Smooth muscle cell (in vitro differentiated cells): ENCODE measurements at regions not wholly inside any gene's neighbourhood (a gene's known extent, or its start where the extent isn't known, plus 50 kb on each side); places are given as distances from the start of the nearest gene placed in this dataset.

ENCODE experiments used
- DNase-seq: peaks from one replicate; lab custom pipeline; 2025; ENCODE audit not compliant: unreplicated experiment; lab: John Stamatoyannopoulos, UW
- H2AFZ ChIP-seq: fragments of 200-600 bp; sonication (generic); 2 replicates; pipeline ENCODE4 v1.6.0; 2016; ENCODE audit warnings: antibody characterized with exemption, low read depth, mild to moderate bottlenecking
- H3F3A ChIP-seq: fragments of 200-600 bp; sonication (generic); 2 replicates; pipeline ENCODE4 v1.6.0; 2017; ENCODE audit warnings: antibody characterized with exemption, low read depth
- H3K27ac ChIP-seq: fragments of 200-600 bp; sonication (generic); 2 replicates; pipeline ENCODE4 v1.5.1; 2016; ENCODE audit warnings: low read depth, mild to moderate bottlenecking
- H3K27me3 ChIP-seq: fragments of 200-600 bp; sonication (generic); 2 replicates; pipeline ENCODE4 v1.6.1; 2016; ENCODE audit warnings: low read depth, mild to moderate bottlenecking
- H3K36me3 ChIP-seq: fragments of 200-600 bp; sonication (generic); 2 replicates; pipeline ENCODE4 v1.5.1; 2016; ENCODE audit warnings: low read depth
- H3K4me1 ChIP-seq: fragments of 200-600 bp; sonication (generic); 2 replicates; pipeline ENCODE4 v1.5.1; 2016; ENCODE audit warnings: low read depth
- H3K4me2 ChIP-seq: fragments of 200-600 bp; sonication (generic); 2 replicates; pipeline ENCODE4 v1.6.0; 2016; ENCODE audit warnings: mild to moderate bottlenecking
- H3K4me3 ChIP-seq: fragments of 200-600 bp; sonication (generic); 2 replicates; pipeline ENCODE4 v1.5.1; 2016; ENCODE audit warnings: mild to moderate bottlenecking
- H3K79me2 ChIP-seq: fragments of 200-600 bp; sonication (generic); 2 replicates; pipeline ENCODE4 v1.6.0; 2016; ENCODE audit warnings: low read depth, mild to moderate bottlenecking
- H3K9ac ChIP-seq: fragments of 200-600 bp; sonication (generic); 2 replicates; pipeline ENCODE4 v1.6.0; 2016; ENCODE audit warnings: low read depth
- H3K9me3 ChIP-seq: fragments of 200-600 bp; sonication (generic); replicated peaks from 2 replicates; pipeline ENCODE4 v1.5.1; 2016; ENCODE audit warnings: low read depth
- H4K20me1 ChIP-seq: fragments of 200-600 bp; sonication (generic); 2 replicates; pipeline ENCODE4 v1.6.0; 2016; ENCODE audit warnings: low read depth
- WGBS: methylation state at CpG from one replicate; pipeline ENCODE4 v1.1.7; 2016; ENCODE audit warnings: low lambda C conversion rate; 5-methylcytosine and 5-hydroxymethylcytosine counted together
- TF ChIP-seq, protein P1 (sequence below): fragments of 200-600 bp; sonication (generic); IDR thresholded peaks from 2 replicates; pipeline ENCODE4 v1.5.1; 2017; ENCODE audit warnings: borderline replicate concordance, mild to moderate bottlenecking, antibody characterized with exemption; ENCODE audit not compliant: insufficient read depth, poor library complexity, severe bottlenecking

DNA sequence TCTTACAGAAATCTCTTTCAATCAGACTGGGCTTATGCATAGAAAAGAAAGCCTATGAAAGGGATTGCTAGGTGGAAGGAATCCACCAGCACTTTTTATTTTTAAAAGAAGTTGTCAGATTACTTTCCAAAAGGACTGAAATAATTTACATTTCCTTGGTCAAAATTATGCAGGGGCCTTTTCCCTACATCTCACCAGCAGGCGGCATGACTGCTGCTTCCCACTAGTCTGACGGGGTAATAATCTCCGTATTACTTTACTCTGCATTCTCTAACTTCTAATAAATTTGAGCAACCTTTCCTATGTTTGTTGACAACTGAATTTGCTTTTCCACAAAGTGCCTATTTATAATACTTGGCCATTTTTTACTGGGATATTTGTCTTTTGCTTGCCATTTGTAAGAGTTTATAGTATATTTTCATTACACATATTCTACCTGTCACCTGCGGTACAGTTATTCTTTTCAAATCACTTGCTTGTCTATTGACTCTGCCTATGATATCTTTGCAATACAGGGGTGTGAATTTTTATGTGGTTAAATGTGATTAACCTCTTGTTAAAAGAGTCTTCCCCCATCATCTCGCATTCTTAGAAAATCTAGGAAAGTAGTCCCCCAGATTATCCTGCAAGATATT, 51.9 kb upstream of the USP47 start:
- Histone ChIP-seq H3K4me2 (no peak overlapping the region), H3K4me3 (no peak overlapping the region), H3K27me3 (peaks cover 23% of the 10 kb centered on the region), H3K36me3 (no peaks in the 10 kb centered on the region), H3F3A (no peaks in the 10 kb centered on the region), H2AFZ (no peak overlapping the region), H3K9me3 (no peaks in the 10 kb centered on the region), H3K27ac (no peak overlapping the region), H3K4me1 (no peaks in the 10 kb centered on the region), H3K9ac (no peak overlapping the region), H4K20me1 (no peaks in the 10 kb centered on the region), H3K79me2 (no peaks in the 10 kb centered on the region)
- DNase-seq = no peak
- TF ChIP-seq, protein P1, sequence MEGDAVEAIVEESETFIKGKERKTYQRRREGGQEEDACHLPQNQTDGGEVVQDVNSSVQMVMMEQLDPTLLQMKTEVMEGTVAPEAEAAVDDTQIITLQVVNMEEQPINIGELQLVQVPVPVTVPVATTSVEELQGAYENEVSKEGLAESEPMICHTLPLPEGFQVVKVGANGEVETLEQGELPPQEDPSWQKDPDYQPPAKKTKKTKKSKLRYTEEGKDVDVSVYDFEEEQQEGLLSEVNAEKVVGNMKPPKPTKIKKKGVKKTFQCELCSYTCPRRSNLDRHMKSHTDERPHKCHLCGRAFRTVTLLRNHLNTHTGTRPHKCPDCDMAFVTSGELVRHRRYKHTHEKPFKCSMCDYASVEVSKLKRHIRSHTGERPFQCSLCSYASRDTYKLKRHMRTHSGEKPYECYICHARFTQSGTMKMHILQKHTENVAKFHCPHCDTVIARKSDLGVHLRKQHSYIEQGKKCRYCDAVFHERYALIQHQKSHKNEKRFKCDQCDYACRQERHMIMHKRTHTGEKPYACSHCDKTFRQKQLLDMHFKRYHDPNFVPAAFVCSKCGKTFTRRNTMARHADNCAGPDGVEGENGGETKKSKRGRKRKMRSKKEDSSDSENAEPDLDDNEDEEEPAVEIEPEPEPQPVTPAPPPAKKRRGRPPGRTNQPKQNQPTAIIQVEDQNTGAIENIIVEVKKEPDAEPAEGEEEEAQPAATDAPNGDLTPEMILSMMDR = peak; percentile 69
- 41% methylated on average over 5 of the region's 5 CpGs for WGBS

DNA sequence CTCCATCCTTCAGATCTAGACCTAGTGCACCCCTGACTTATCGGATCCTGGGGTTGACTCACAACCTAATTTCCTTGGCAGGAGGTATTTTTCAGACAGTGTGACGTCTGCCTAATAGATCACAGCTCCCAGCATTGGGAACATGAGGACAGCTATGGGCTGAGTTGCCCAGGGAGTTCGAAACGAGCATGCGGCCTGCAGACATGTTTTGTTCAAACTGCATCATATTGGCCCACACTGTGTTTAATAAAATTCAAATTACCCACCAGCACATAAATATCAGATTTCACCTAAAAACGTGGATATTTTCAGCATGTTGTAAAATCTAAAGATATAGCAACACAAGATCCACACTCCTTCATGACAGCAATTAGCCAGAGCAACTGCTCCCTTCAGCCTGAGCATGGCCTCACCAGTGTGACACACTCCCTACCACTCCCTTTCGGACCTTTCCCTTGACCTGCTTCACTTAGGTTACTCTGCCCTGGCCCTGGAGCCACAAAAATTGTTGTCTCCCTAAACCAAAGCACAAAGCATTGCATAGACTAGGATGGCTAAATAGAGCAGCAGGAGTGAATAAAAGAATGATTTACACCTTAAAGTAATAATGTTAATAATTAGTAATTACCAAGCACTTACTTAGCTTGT, 53.6 kb upstream of the USP47 start:
- TF ChIP-seq, protein P1 = no peak
- DNase-seq = no peak
- H4K20me1 ChIP-seq = no peaks in the 10 kb centered on the region
- no peaks in the 10 kb centered on the region for H3K79me2 ChIP-seq
- H3K9ac ChIP-seq = no peak overlapping the region
- no peak overlapping the region for H2AFZ ChIP-seq
- H3K4me1 ChIP-seq = no peaks in the 10 kb centered on the region
- no peaks in the 10 kb centered on the region for H3K36me3 ChIP-seq
- no peak overlapping the region for H3K27ac ChIP-seq
- H3K27me3 ChIP-seq = peaks cover 6% of the 10 kb centered on the region
- no peak overlapping the region for H3K4me2 ChIP-seq
- no peak overlapping the region for H3K4me3 ChIP-seq
- no peaks in the 10 kb centered on the region for H3K9me3 ChIP-seq
- WGBS = 58% methylated on average over 7 of the region's 7 CpGs
- H3F3A ChIP-seq = no peaks in the 10 kb centered on the region

DNA sequence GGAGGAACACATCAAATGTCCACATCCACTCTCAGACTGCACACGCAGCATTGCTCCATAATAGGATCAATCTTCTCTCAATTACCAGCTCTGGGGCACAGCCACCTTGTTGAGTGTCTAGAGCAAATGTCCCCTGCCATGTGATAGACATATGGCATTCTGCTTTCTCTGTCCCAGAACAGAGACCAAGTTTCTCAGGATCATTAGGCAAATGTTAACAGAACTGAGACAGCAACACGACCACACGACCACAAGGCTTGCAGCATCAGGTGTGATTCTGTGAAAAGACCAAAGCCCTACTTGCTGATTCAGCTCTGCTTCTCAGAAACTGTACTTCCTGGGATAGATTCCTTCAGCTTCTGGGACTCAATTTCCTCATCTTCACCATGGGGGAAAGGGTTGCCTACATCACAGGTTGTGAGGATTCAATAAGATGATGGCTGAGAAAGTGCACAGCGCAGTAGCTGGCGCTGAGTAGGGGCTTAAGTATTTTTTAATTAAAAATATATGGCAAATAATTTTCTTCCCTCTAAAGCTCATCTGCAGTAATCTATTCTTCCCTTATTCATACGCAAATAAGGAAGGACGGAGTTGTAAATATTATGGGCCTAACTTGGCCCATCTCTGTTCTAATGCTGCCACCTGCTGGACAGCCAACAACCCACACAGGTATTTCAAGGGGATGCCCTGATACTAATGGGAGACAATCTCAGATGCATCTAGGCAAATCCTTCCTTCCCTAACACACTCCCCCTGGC, 54.3 kb upstream of the USP47 start:
- TF ChIP-seq, protein P1 = peak; percentile 90
- WGBS = 66% methylated on average over 7 of the region's 7 CpGs
- Histone ChIP-seq H3K36me3 (no peaks in the 10 kb centered on the region), H3K4me1 (no peaks in the 10 kb centered on the region), H3K9ac (no peak overlapping the region), H3K9me3 (no peaks in the 10 kb centered on the region), H3K27ac (no peak overlapping the region), H3F3A (no peaks in the 10 kb centered on the region), H2AFZ (no peak overlapping the region), H4K20me1 (no peaks in the 10 kb centered on the region), H3K79me2 (no peaks in the 10 kb centered on the region), H3K27me3 (peaks cover 5% of the 10 kb centered on the region), H3K4me2 (no peak overlapping the region), H3K4me3 (no peak overlapping the region)
- DNase-seq = peak; percentile 16
